GM19025 (cell line): ENCODE measurements at regions not wholly inside any gene's neighbourhood (a gene's known extent, or its start where the extent isn't known, plus 50 kb on each side); places are given as distances from the start of the nearest gene placed in this dataset.
"Not testable (repeated sequence)": the region's sequence is repeated elsewhere in the genome, so short reads cannot be mapped to it uniquely, and the experiment has no call there.

ENCODE experiments used
- ATAC-seq: cut with Tn5 transposase; IDR thresholded peaks from one replicate; pipeline ENCODE4 v1.9.1; 2021; ENCODE audit warnings: mild to moderate bottlenecking, low read depth, moderate library complexity; ENCODE audit not compliant: unreplicated experiment

DNA sequence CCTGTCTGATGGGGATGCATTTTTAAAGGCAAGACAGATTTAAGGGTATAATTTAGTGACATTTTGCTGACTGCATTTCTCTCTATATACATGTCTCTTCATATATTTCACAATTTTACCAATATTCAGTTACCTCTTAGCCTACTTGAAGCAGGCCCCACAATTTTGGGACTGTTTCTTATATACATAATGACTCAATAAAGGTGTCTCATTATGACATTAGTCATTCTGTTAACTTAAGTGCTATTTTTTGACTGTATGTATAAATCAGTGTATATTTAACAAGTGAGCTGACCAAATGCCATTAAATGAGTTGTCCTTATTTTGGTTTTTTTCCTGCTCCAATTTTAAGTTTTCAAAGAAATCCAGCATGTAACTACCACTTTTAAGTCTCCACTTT is 313.3 kb downstream of the SOX4 start:
- ATAC-seq: no peak

DNA sequence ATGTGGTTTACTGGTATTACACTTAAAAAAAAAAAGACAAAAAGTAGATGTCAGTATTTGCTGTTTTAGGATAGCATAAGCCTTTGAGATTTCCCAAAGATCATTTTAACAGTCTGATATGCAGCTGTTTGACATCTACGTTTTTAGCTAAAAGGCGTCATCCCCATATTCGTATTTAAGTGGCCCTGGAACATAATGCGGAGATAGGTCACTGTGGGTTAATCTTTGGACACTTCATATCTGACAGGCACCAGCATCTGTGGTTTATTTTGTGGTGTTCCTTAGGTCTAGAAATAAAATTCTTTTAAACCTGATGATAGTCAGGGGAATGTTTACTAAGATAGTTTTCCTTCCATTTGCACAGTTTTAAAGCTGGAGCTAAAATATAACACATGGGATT is 313.7 kb downstream of the SOX4 start:
- ATAC-seq: no peak

DNA sequence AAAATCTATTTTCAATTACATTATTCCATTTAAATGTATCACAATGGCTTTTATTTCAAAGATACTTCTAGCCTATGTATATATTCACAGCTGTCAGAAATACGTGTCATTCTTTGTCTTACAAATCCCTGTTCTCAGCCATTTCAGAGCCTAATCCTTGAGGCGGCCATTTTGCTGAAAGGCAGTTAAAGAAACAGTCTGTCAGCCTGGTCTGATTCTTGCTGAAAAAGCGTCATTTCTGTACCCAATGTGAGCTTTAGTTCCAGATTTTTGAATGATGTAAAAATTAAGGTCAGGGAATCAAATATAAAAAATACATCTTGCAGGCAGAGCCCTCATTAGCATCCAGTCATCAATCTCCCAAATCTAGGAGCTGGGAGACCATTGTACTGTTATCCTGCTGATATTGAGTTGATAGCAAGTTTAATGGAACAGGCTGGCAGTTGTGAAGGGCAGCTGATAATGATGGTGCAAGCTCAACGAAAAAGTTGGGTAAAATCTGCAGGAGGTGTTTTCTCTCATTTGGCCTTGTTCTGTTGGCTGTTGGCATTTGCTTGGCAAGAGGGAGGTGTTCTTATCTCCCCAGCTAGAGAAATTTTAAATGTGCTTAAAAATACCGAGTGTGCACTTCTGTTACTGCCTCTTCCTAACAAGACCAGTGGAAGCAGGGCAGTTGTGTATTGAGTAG is 314.8 kb downstream of the SOX4 start:
- no peak for ATAC-seq

DNA sequence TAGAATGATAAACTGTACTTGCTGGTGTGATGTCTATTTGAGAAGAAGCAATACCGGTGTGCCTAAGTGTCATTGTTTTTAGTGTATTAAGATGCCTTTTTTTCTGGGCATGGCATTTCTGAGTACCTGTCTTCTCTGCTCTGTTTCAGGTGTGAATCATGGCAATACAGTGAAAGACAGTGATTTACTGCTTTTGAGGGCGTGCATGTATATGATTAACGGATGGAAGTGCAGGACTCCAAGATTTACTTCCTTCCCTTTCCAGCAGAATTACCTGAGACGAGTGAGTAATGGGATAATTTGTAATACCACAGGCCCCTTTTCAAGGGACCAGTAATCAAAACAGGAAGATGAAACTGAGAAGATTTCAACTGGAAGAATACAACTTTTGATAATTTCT is 315.8 kb downstream of the SOX4 start:
- no peak for ATAC-seq

DNA sequence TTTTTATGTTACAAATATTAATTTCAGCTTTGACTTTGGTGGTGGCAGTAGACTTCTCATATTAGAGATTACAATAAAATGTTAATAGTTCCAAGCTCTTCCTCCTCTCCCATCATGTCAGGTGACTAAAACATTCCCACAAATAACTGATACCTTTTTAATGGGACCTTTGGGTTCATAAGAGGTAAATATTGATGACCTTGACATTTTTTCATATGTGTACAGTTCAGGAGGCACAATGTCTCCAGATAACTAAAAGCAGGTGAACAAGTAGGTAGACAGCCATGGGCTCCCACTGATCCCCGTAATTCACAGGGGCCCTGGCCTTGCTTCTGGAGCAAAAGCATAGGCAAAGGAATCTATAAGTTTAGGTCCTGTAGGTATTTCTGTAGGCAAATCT is 317.7 kb downstream of the SOX4 start:
- ATAC-seq: no peak

DNA sequence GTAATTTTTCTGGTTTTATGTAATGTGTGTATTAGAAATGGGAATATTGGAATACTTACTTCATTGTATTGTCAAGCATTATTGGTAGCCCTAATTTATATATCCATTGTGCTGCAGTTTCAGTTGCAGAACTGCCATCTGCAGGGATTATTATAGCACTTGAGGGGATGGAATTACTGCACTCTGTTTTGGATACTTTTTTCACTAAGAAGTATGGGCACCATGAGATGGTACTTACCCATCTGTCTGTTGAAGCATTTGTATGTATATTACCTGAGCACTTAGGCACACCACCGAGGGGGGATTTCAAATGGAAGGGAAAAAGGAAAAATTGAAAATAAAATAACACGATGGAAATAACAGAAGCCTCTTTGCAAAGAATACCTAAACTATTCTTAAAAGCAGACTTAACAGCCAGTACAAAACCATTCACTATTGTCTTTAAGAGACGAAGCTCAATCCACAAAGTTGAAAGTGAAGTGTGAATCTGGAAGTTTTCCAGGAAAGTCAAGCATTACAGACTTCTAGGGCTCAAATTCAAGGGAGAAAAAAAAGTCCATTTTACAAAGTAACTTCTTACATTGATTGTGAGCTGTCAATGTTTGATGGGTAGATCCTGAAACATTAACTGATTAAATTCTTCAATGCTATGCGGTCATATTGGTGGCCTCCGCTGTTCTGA is 318.7 kb downstream of the SOX4 start:
- ATAC-seq: no peak

DNA sequence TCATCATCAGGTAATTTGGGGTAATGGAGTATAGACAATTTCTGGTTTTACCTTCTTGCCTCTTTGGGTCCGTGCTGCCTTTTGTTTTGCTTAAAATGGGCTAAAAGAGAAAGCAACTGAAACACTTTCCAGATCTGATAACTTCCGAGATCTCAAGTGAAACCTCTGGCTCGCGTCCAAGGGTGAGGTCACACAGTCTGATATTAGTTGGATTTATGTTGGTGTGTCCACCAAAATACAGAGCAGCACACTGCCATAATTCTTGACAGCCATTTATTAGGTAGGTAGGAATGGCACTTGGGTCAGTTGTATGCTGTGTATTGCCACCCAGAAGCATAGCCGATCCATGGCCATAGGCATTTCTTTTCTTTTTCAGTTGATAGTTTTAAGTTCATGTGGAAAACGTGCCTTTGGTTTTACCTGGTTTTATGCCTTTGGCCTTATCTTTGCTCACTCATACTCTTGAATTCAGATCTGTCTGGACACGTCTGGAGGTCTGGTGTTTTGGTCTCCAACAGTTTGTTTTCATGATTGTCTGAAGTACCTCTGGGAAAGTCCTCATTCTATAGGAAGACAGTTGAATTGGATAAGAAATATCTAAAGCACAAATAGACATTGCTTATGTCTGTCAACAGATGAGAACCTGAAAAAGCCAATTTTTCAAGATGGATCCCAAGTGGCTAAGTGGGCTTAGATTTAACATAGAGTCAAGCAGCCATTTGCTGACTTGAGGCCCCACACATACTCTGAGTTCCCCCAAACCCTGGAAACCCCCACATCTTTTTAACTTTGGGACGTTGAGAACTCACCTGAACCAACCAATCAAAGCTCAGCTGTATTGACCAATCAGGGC is 320.8 kb downstream of the SOX4 start:
- no peak for ATAC-seq

DNA sequence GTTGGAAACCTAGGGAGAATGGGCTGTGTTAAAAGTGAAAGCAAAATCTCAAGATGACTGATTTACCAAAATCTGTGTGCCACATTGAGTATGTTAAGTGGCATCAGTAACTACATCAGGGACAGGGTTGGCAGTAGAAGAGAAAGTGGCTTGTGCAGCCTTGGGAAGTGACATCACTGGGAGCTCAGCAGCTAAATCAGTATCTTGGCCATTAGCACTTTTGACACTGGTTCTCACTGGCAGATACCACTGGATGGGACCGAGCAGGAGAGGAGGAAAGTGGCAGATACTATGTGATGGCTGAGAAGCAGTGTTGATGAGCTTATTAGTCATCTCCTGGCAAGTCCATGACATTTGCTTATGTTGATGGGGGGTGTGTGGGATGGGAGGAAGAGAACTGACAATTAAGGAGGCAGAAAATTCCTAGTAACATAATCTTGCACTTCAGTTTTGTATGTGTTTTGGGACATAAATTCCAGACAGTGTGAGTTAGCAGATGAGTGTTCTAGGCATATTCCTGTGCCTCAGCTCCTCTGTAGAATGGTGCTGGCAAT is 322.2 kb downstream of the SOX4 start:
- no peak for ATAC-seq

DNA sequence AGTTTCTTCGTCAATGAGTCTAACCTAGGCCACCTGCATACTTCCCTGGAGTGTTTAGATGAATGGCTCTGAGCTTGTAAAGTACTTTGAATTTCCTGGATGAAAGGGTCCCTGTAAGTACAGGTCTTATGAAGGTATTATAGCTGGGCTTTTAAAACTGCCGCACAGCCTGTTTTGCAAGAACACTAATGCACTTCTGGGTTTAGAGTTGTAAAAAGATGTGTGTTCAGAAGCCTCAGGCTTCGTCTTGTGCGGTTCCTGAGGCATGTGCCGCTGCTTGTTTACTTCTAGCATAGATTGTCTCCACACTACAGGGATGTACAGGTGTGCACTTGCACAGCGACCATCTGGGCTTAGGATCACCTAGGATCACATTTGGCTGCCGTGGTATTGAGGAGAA is 324.5 kb downstream of the SOX4 start:
- ATAC-seq: no peak

DNA sequence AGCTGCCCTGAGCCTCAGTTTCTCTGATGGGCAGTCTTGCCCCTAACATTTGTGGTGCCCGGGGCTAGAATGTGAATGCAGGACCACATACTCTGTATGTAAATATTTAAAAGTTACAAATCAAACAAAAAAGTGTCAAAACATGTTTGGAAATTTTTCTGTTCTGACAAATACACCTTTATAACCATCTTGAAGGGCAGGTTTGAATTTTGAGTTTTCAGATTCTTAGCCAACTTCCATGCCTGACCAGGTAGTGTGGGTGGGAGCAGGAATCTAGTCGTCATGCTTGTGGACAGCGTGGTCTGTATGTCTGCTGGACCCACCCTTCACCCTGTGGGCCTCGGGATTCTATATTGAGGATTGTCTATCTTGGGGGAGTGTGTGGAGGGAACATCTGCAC is 325.1 kb downstream of the SOX4 start:
- ATAC-seq: no peak

DNA sequence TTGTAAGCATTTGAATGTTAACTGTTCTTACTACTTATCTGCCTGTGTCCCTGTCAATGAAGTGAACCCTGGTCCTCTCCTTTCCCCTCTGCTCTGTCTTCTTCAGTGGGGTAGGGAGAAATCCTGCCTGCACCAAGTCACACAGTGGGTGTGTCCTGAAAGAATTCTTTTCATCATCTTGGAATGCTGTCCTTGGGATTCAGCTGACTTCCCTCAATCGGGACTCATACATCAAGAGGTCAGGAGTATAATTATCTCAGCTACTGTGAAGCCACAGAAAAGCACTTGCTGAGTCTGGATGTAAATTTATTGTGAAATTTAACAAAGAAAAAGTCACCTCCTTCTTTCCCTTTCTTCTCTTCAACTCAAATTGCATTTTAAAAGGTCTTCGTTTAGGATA is 328.5 kb downstream of the SOX4 start:
- ATAC-seq: no peak

DNA sequence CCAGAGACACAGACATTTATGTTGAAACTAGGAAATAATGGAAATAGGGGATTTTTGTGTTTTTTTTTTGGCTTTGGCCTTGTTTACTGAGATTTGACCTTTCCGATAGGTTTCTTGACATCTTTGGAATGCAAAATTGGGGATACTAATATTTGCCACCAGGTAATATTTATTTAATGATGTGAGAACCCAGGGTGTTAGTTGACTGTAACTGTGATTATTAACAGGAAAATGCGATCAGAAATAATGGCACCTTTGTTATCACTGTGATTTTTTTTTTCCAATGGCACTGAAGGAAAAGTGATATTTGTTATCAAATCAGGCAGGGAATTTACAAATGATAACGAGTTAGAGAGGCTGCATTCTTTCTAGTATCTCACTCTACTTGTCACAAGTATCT is 330.5 kb downstream of the SOX4 start:
- ATAC-seq: no peak

DNA sequence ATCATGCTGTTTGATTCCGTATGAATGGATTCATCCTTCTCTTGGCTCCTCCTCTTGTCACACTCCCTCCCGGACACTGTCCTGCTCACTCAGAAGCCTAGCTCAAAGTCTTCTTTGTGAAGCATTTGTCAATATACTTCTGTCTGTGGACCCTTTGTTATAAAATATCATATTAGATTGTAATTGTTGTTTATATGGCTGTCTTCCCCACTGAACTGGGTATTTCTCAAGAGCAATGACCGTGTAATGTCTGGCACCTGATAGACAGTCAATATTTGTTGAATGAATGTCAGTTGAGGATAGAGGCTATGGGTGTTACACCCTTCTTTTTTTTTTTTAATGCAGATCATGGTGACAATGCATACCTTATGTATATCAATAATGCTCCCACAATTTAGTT is 335.3 kb downstream of the SOX4 start:
- ATAC-seq: no peak

DNA sequence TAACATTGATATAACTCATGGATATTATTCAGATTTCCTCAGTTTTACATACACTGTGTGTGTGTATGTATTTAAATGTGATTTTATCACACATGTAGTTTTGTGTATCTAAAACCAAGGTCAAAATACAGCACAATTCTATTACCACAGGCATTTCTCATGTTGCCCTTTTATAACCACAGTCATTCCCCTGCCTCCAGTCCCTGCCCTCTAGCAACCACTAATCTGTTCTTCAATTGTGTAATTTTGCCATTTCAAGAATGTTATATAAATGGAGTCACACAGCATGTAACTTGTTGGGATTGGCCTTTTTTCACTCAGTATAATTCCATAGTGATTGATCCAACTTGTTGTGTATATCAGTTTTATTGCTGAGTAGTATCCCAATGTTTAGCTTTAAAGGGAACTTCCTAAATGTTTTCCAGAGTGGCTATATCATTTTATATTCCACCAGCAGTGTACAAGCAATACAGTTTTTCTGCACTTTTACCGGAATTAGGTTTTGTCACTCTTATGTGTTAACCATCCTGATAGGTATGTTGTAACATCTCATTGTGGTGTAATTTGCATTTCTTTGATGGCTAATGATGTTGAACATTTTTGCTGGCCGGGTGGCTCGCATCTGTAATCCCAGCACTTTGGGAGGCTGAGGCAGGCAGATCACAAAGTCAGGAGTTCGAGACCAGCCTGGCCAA is 338.2 kb downstream of the SOX4 start:
- ATAC-seq: no peak

DNA sequence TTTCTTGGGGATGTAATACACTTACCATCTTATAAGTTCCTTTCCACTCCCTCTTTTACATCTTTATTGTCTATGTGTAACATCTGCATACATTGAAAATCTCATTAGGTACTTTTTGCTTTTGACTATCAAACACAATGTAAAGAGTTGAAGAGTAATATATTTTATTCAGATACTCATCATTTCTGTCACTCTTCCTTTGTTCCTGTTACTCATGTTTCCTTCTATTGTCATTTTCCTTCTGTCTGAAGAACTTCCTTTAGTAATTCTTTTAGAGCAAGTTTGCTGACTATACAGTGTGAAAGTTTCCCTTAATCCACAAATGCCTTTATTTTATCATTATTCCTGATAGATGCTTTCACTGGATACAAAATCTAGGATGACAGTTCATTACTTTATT is 339.8 kb downstream of the SOX4 start:
- no peak for ATAC-seq

DNA sequence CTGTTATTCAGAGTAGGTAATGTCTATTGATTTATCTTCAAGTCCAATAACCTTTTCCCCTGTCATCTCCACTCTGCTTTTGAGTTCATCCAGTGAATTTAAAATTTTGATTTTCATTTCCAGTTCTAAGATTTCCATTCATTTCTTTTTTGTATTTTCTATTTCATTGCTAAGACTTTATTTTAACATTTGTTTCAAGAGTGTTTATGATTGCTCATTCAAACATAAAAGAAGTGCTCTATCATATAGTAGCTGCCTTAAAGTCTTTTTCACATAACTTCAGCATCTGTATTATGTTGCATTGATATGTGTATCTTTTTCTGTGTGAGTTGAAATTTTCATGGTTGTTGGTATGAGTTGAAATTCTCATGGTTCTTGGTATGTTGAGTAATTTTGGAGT is 341.6 kb downstream of the SOX4 start:
- ATAC-seq: no peak

DNA sequence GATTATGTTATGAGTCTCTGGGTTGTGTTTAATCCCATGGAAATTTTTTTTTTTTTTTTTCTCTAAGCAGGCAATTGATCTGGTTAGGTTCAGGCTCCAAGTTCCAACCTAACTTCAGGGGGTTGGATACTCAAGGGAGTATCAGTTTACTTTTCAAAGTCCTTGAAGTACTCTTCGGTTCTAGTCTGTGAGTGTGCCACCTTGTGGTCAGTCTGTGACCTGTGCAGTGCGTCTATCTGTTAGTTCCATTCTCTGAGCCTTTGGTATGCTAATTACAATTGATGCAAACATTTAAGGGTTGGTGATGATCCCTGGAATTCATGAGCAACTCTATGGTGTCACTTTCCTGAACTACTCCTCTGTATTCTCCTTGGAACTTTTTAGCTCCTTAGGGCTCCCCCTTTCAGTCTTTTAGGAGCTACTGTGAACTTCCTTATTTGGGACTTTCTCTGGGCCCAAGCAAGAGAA is 342.0 kb downstream of the SOX4 start:
- ATAC-seq: no peak

DNA sequence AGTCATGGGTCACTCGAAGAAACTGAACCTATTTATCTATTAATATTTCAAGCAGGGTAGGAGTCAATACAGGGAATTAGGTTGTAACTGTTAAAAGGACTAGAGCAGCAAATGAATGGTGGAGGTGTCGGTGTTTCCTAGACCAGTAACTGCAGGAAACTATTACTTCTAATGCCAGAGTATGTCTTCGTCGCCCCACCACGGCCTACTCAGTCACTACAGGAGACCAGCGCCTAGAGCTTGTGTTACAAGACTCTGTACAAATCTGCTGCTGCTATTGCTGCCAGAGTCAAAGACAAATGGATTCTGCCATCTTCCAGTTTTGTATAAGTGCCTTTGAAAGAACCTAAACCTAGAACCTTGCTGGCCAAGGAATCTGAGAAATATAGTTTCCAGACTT is 343.9 kb downstream of the SOX4 start:
- no peak for ATAC-seq

DNA sequence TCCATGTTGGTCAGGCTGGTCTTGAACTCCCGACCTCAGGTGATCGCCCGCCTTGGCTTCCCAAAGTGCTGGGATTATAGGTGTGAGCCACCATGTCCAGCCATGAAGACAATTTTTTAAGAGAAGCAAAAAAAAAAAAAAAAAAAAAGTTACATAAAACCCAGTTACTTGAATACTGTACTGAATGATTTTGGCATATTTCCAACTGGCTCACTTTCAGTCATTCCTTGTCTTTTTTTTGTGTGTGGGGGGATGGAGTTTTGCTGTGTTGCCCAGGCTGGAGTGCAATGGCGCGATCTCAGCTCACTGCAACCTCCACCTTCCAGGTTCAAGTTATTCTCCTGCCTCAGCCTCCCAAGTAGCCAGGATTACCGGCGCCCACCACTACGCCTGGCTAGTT is 345.5 kb downstream of the SOX4 start:
- not testable (repeated sequence) for ATAC-seq

DNA sequence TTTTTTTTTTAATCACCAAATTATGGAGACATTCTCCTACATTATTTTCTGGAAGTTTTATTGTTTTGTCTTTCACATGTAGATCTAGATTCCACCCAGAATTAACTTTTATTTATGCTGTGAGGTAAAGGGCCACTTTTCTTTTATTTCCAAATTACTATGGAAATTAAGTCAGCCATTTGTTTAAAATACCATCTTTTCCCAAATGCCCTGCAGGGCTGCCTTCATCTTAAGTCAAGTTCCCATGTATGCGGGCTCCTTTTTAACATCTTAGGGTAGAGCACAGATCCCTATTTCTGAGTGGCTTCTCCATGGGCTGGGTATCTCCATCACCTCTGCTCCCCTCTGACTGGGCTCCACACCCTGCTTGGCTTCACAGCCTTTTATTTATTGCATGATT is 348.4 kb downstream of the SOX4 start:
- ATAC-seq: no peak

DNA sequence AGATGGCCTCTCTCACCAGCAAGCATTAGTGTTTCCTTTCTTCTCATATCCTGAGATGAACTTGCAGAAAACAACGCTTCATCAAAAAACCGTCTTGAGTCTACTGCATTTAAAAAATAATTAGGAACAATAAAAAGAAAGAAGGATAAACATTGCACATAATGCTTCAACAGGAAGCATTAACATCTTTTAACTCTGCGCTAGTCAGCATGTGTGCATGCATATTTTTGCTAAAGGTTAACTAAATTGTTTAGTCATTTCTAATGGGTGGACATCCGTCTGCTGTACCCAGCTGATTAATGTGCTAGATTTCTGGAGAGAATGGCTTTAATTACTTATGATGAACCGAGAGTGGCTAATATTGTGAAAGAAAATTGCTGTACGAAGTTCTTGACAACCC is 349.3 kb downstream of the SOX4 start:
- no peak for ATAC-seq
